H9 (cell line): ENCODE measurements at regions not wholly inside any gene's neighbourhood (a gene's known extent, or its start where the extent isn't known, plus 50 kb on each side); places are given as distances from the start of the nearest gene placed in this dataset.

ENCODE experiments used
- DNase-seq: peaks from one replicate; pipeline ENCODE4 v3.0.0-alpha.2; 2017
- H2AFZ ChIP-seq: one replicate; pipeline ENCODE4 v1.6.1; 2013; ENCODE audit warnings: mild to moderate bottlenecking, low read length, control low read depth, moderate library complexity
- H2AK5ac ChIP-seq: 2 replicates; pipeline ENCODE4 v1.6.1; 2013; ENCODE audit warnings: low read length, control low read depth, mixed read lengths; ENCODE audit not compliant: insufficient read length
- H2BK120ac ChIP-seq: one replicate; pipeline ENCODE4 v1.6.1; 2013; ENCODE audit warnings: low read depth, mild to moderate bottlenecking, low read length, control low read depth, inconsistent platforms; ENCODE audit not compliant: poor library complexity, severe bottlenecking
- H2BK12ac ChIP-seq: 2 replicates; pipeline ENCODE4 v1.6.1; 2013; ENCODE audit warnings: low read length, control low read depth, mixed read lengths, low read depth; ENCODE audit not compliant: insufficient read length
- H2BK15ac ChIP-seq: 2 replicates; pipeline ENCODE4 v1.6.1; 2013; ENCODE audit warnings: low read depth, low read length, control low read depth
- H2BK20ac ChIP-seq: one replicate; pipeline ENCODE4 v1.6.1; 2013; ENCODE audit warnings: low read depth, mild to moderate bottlenecking, low read length, control low read depth, inconsistent platforms; ENCODE audit not compliant: poor library complexity, severe bottlenecking
- H2BK5ac ChIP-seq: 2 replicates; pipeline ENCODE4 v1.6.1; 2013; ENCODE audit warnings: low read length, control low read depth, mixed read lengths; ENCODE audit not compliant: insufficient read length
- H3K14ac ChIP-seq: 2 replicates; pipeline ENCODE4 v1.6.1; 2013; ENCODE audit warnings: low read length, control low read depth; ENCODE audit not compliant: insufficient read depth
- H3K18ac ChIP-seq: 2 replicates; pipeline ENCODE4 v1.6.1; 2013; ENCODE audit warnings: low read depth, mild to moderate bottlenecking, mixed read lengths, low read length, control low read depth; ENCODE audit not compliant: insufficient read length
- H3K23ac ChIP-seq: 2 replicates; pipeline ENCODE4 v1.6.1; 2013; ENCODE audit warnings: low read length, control low read depth, mixed read lengths, low read depth; ENCODE audit not compliant: insufficient read length
- H3K23me2 ChIP-seq: 2 replicates; pipeline ENCODE4 v1.6.1; 2013; ENCODE audit warnings: low read depth, mild to moderate bottlenecking, mixed read lengths, low read length, control low read depth; ENCODE audit not compliant: insufficient read length, poor library complexity, severe bottlenecking
- H3K27ac ChIP-seq: 2 replicates; pipeline ENCODE4 v1.5.1; 2013; ENCODE audit warnings: low read length, control low read depth, mixed read lengths, low read depth; ENCODE audit not compliant: insufficient read length
- H3K27me3 ChIP-seq: 2 replicates; pipeline ENCODE4 v1.6.1; 2013; ENCODE audit warnings: low read length, control low read depth, inconsistent platforms; ENCODE audit not compliant: insufficient read depth
- H3K4ac ChIP-seq: 2 replicates; pipeline ENCODE4 v1.6.1; 2013; ENCODE audit warnings: low read depth, mild to moderate bottlenecking, control low read depth, inconsistent platforms, low read length, moderate library complexity
- H3K4me1 ChIP-seq: 2 replicates; pipeline ENCODE4 v1.6.1; 2013; ENCODE audit warnings: low read length, control low read depth, inconsistent platforms; ENCODE audit not compliant: insufficient read depth
- H3K4me2 ChIP-seq: 2 replicates; pipeline ENCODE4 v1.6.1; 2013; ENCODE audit warnings: low read length, control low read depth, mixed read lengths; ENCODE audit not compliant: insufficient read length, insufficient read depth
- H3K56ac ChIP-seq: 2 replicates; pipeline ENCODE4 v1.6.1; 2013; ENCODE audit warnings: low read depth, mild to moderate bottlenecking, mixed read lengths, low read length, control low read depth; ENCODE audit not compliant: insufficient read length
- H3K79me1 ChIP-seq: 2 replicates; pipeline ENCODE4 v1.6.1; 2013; ENCODE audit warnings: low read depth, mild to moderate bottlenecking, moderate library complexity, low read length, control low read depth, inconsistent platforms; ENCODE audit not compliant: insufficient read depth, poor library complexity, severe bottlenecking
- H3K79me2 ChIP-seq: 2 replicates; pipeline ENCODE4 v1.6.1; 2013; ENCODE audit warnings: low read length, control low read depth, inconsistent platforms; ENCODE audit not compliant: insufficient read depth
- H3K9ac ChIP-seq: 2 replicates; pipeline ENCODE4 v1.6.1; 2013; ENCODE audit warnings: low read length, control low read depth, mixed read lengths; ENCODE audit not compliant: insufficient read length; ENCODE audit errors: extremely low read depth
- H3K9me3 ChIP-seq: one replicate; pipeline ENCODE4 v1.6.1; 2013; ENCODE audit warnings: low read depth, low read length, inconsistent platforms; ENCODE audit not compliant: control insufficient read depth
- H3T11ph ChIP-seq: one replicate; pipeline ENCODE4 v1.6.1; 2013; ENCODE audit warnings: mild to moderate bottlenecking, low read length, control low read depth, inconsistent platforms
- H4K20me1 ChIP-seq: one replicate; pipeline ENCODE4 v1.6.1; 2013; ENCODE audit not compliant: control insufficient read depth, insufficient read length, insufficient read depth
- H4K5ac ChIP-seq: 2 replicates; pipeline ENCODE4 v1.6.1; 2013; ENCODE audit warnings: low read depth, mild to moderate bottlenecking, mixed read lengths, low read length, control low read depth; ENCODE audit not compliant: insufficient read length
- H4K8ac ChIP-seq: replicated peaks from 2 replicates; pipeline ENCODE4 v1.6.1; 2013; ENCODE audit warnings: low read length, control low read depth, mixed read lengths, low read depth; ENCODE audit not compliant: insufficient read length
- H4K91ac ChIP-seq: 2 replicates; pipeline ENCODE4 v1.6.1; 2013; ENCODE audit warnings: low read depth, mild to moderate bottlenecking, moderate library complexity, mixed read lengths, low read length, control low read depth; ENCODE audit not compliant: insufficient read length
- H3K27ac Mint-ChIP-seq, 3 experiments: 2 replicates in 2 of 3; 3 replicates in 1 of 3; pipeline ENCODE4 v1.8.0; 2020 to 2021; ENCODE audit warnings: mixed read lengths in 3 of 3, mild to moderate bottlenecking in 1 of 3, moderate library complexity in 1 of 3
- H3K27me3 Mint-ChIP-seq: 2 replicates; pipeline ENCODE4 v1.8.0; 2021; ENCODE audit warnings: low read depth, mild to moderate bottlenecking, moderate library complexity, mixed read lengths
- H3K36me3 Mint-ChIP-seq, 3 experiments: 2 replicates in 2 of 3; 3 replicates in 1 of 3; pipeline ENCODE4 v1.8.0; 2020 to 2021; ENCODE audit warnings: low read depth in 3 of 3, mixed read lengths in 3 of 3; ENCODE audit not compliant: insufficient read depth in 1 of 3
- H3K4me1 Mint-ChIP-seq, 2 experiments: 2 replicates each; pipeline ENCODE4 v1.8.0; 2020; ENCODE audit warnings: mixed read lengths in 2 of 2
- H3K4me3 Mint-ChIP-seq, 2 experiments: 2 replicates in 1 of 2; 3 replicates in 1 of 2; pipeline ENCODE4 v1.8.0; 2020 to 2021; ENCODE audit warnings: mild to moderate bottlenecking in 2 of 2, mixed read lengths in 2 of 2, moderate library complexity in 1 of 2
- H3K9me3 Mint-ChIP-seq, 2 experiments: 2 replicates in 1 of 2; 3 replicates in 1 of 2; pipeline ENCODE4 v1.8.0; 2020; ENCODE audit warnings: mild to moderate bottlenecking in 2 of 2, mixed read lengths in 2 of 2, moderate library complexity in 1 of 2
- WGBS: extraction: QIAGEN DNeasy Blood & Tissue Kit; methylation state at CpG from one replicate; pipeline ENCODE4 v1.1.7; 2013; ENCODE audit warnings: missing lambda C conversion rate, low lambda C conversion rate, mixed read lengths; ENCODE audit not compliant: insufficient read length; ENCODE audit errors: extremely low coverage; 5-methylcytosine and 5-hydroxymethylcytosine counted together
- TF ChIP-seq, protein P1 (sequence below): fragments of 200-600 bp; sonication (generic); conservative IDR thresholded peaks from 3 replicates; pipeline ENCODE4 v1.8.0; 2021; ENCODE audit warnings: antibody characterized with exemption, mild to moderate bottlenecking

DNA sequence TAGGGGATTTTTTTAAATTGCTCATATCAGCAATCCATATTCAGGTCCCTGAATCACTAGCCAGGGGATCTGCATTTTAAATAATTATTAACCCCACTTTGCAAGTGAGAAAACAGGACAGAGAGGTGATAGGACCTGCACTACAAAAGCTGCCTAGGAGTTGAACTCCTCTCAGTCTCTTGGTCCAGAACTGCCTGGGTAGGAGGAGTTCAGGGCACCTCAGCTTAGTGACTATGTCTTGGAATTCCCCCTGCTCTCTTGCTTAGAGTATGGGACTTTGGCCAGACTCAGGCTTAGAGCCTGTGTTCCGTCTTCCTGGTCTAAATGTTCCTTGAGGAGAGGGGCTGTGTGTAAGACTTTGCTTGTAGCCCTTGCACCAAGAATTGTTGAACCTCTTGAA, 68.2 kb upstream of the WSCD2 start:
- Histone ChIP-seq H3K23me2 (no peaks in the 10 kb centered on the region), H3K4me2 (no peak overlapping the region), H3K9me3 (no peaks in the 10 kb centered on the region), H4K5ac (no peak overlapping the region), H3K18ac (no peak overlapping the region), H3K4me1 (no peaks in the 10 kb centered on the region), H3K23ac (no peak overlapping the region), H2AK5ac (no peak overlapping the region), H3K79me2 (no peaks in the 10 kb centered on the region), H4K20me1 (no peaks in the 10 kb centered on the region), H2BK120ac (no peak overlapping the region), H4K8ac (no peak overlapping the region), H3K27me3 (no peaks in the 10 kb centered on the region), H3K14ac (no peak overlapping the region), H2AFZ (no peak overlapping the region), H4K91ac (no peak overlapping the region), H3T11ph (no peak overlapping the region), H3K4ac (no peak overlapping the region), H2BK15ac (no peak overlapping the region), H3K27ac (no peak overlapping the region), H2BK5ac (no peak overlapping the region), H3K9ac (no peak overlapping the region), H3K79me1 (no peaks in the 10 kb centered on the region), H3K56ac (no peak overlapping the region), H2BK12ac (no peak overlapping the region), H2BK20ac (no peak overlapping the region)
- no peaks in the 10 kb centered on the region for H3K36me3 Mint-ChIP-seq
- H3K9me3 Mint-ChIP-seq, result no peaks in the 10 kb centered on the region
- no peak overlapping the region for H3K4me3 Mint-ChIP-seq
- peaks cover 0 to 5% of the 10 kb centered on the region in 2 experiments; a peak in 2 of 4 replicates for H3K4me1 Mint-ChIP-seq
- peaks cover 9% of the 10 kb centered on the region for H3K27me3 Mint-ChIP-seq
- DNase-seq, result no peak
- no CpG with 5 or more reads among the region's 1 CpG for WGBS
- TF ChIP-seq, protein P1, sequence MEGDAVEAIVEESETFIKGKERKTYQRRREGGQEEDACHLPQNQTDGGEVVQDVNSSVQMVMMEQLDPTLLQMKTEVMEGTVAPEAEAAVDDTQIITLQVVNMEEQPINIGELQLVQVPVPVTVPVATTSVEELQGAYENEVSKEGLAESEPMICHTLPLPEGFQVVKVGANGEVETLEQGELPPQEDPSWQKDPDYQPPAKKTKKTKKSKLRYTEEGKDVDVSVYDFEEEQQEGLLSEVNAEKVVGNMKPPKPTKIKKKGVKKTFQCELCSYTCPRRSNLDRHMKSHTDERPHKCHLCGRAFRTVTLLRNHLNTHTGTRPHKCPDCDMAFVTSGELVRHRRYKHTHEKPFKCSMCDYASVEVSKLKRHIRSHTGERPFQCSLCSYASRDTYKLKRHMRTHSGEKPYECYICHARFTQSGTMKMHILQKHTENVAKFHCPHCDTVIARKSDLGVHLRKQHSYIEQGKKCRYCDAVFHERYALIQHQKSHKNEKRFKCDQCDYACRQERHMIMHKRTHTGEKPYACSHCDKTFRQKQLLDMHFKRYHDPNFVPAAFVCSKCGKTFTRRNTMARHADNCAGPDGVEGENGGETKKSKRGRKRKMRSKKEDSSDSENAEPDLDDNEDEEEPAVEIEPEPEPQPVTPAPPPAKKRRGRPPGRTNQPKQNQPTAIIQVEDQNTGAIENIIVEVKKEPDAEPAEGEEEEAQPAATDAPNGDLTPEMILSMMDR, result no peak
- H3K27ac Mint-ChIP-seq, result no peak overlapping the region
